K562 (cell line): ENCODE measurements at regions not wholly inside any gene's neighbourhood (a gene's known extent, or its start where the extent isn't known, plus 50 kb on each side); places are given as distances from the start of the nearest gene placed in this dataset.
A peak's percentile ranks its signal among the peaks of the same experiment; 100 is the strongest.

Source experiments
- ARID1B ChIP-seq: fragments of 450-650 bp; IDR thresholded peaks from 2 replicates; pipeline ENCODE4 v1.6.1; 2016; ENCODE audit warnings: antibody characterized with exemption, mild to moderate bottlenecking, inconsistent platforms
- ARNT ChIP-seq, 2 experiments: fragments of 450-650 bp; IDR thresholded peaks; 2 replicates each; pipeline ENCODE4 v1.6.1; 2016; ENCODE audit warnings: mild to moderate bottlenecking in 1 of 2
- ATF7 ChIP-seq: fragments of 450-650 bp; IDR thresholded peaks from 2 replicates; pipeline ENCODE4 v1.7.1; 2014; ENCODE audit warnings: mild to moderate bottlenecking, moderate library complexity
- CXXC5 ChIP-seq: fragments of 250-450 bp; sonication (Bioruptor Pico); IDR thresholded peaks from 2 replicates; pipeline ENCODE4 v1.8.0; 2022; ENCODE audit warnings: inconsistent platforms, mild to moderate bottlenecking, moderate library complexity
- DDX20 ChIP-seq: fragments of 450-650 bp; IDR thresholded peaks from 2 replicates; pipeline ENCODE4 v1.6.1; 2016; ENCODE audit warnings: missing genetic modification characterization, low read depth, mild to moderate bottlenecking, missing compliant biosample characterization, moderate library complexity
- EHMT2 ChIP-seq: fragments of 450-650 bp; IDR thresholded peaks from 2 replicates; pipeline ENCODE4 v1.6.1; 2018; ENCODE audit warnings: antibody characterized with exemption
- ETV1 ChIP-seq: fragments of 450-650 bp; conservative IDR thresholded peaks from 2 replicates; pipeline ENCODE4 v1.6.1; 2016; ENCODE audit warnings: missing genetic modification characterization, control low read depth, low read depth, missing compliant biosample characterization
- FOXK2 ChIP-seq, 2 experiments: fragments of 450-650 bp; IDR thresholded peaks in 1 of 2; conservative IDR thresholded peaks in 1 of 2; 2 replicates each; pipeline ENCODE4 v1.6.1; 2016; ENCODE audit warnings: low read depth in 2 of 2, mild to moderate bottlenecking in 1 of 2
- JUNB ChIP-seq: fragments of 450-650 bp; formaldehyde crosslinking; conservative IDR thresholded peaks from 2 replicates; pipeline ENCODE4 v1.4.0; 2020; ENCODE audit warnings: mild to moderate bottlenecking
- MAFG ChIP-seq: fragments of 450-650 bp; conservative IDR thresholded peaks from 2 replicates; pipeline ENCODE4 v1.6.1; 2016; ENCODE audit warnings: missing genetic modification characterization, missing compliant biosample characterization
- NRF1 ChIP-seq, 2 experiments: fragments of 450-650 bp; IDR thresholded peaks in 1 of 2; conservative IDR thresholded peaks in 1 of 2; 2 replicates each; pipeline ENCODE4 v1.6.1; 2014; ENCODE audit warnings: mild to moderate bottlenecking in 2 of 2
- PBX2 ChIP-seq, 2 experiments: IDR thresholded peaks in 1 of 2; conservative IDR thresholded peaks in 1 of 2; 2 replicates each; pipeline ENCODE4 v1.6.1; 2016; ENCODE audit warnings: low read depth in 2 of 2, mild to moderate bottlenecking in 1 of 2, missing compliant biosample characterization in 1 of 2, missing genetic modification characterization in 1 of 2, moderate library complexity in 1 of 2
- PHF20 ChIP-seq: fragments of 450-650 bp; IDR thresholded peaks from 2 replicates; pipeline ENCODE4 v1.6.1; 2018; ENCODE audit not compliant: partially characterized antibody
- PKNOX1 ChIP-seq: fragments of 450-650 bp; IDR thresholded peaks from 2 replicates; pipeline ENCODE4 v1.6.1; 2016
- RNF2 ChIP-seq: sonication (generic); IDR thresholded peaks from 2 replicates; pipeline ENCODE4 v1.6.1; 2016
- SMARCE1 ChIP-seq: fragments of 450-650 bp; IDR thresholded peaks from 2 replicates; pipeline ENCODE4 v1.7.1; 2016; ENCODE audit warnings: mild to moderate bottlenecking
- SP1 ChIP-seq: sonication (generic); formaldehyde crosslinking; IDR thresholded peaks from 2 replicates; pipeline ENCODE4 v1.8.1; 2022; ENCODE audit warnings: mild to moderate bottlenecking, missing genetic modification reagents
- TAL1 ChIP-seq: fragments of 450-650 bp; IDR thresholded peaks from 2 replicates; pipeline ENCODE4 v1.6.1; 2016; ENCODE audit warnings: mild to moderate bottlenecking
- ZKSCAN1 ChIP-seq: fragments of 150-350 bp; IDR thresholded peaks from 2 replicates; pipeline ENCODE4 v1.6.1; 2016; ENCODE audit warnings: low read depth, low read length
- ZNF347 ChIP-seq: fragments of 450-650 bp; formaldehyde crosslinking; IDR thresholded peaks from 2 replicates; pipeline ENCODE4 v1.4.0; 2020; ENCODE audit warnings: low read depth, mild to moderate bottlenecking, moderate library complexity
- ZNF449 ChIP-seq: fragments of 250-450 bp; sonication (Bioruptor Pico); IDR thresholded peaks from 2 replicates; pipeline ENCODE4 v1.8.0; 2022; ENCODE audit warnings: moderate library complexity, mild to moderate bottlenecking, inconsistent platforms
- ZNF766 ChIP-seq: fragments of 200-800 bp; sonication (Bioruptor generic); conservative IDR thresholded peaks from 2 replicates; pipeline ENCODE4 v1.6.1; 2016; ENCODE audit warnings: missing genetic modification characterization, missing compliant biosample characterization

GRCh38 chr1:157274698-157275534, 136.7 kb upstream of the ETV3 start (continued):
- TF ChIP-seq FOXK2 (conservative IDR thresholded peaks at IDR 0.05 in 1 of 2, IDR thresholded peaks at IDR 0.05 in 1 of 2; ENCODE audit: low read depth in 2 of 2) = 0 out of 4 replicates have a peak, but pooled peaks of 1 of the 2 experiments have one; percentile 11
- TF ChIP-seq CXXC5 (CRISPR knock-in tag) = peak; percentile 38
- peak; percentile 39; the same call in 1 of the 2 replicates for TF ChIP-seq RNF2
- TF ChIP-seq ARID1B = peak; percentile 85
- no peak for TF ChIP-seq ARNT (IDR thresholded peaks at IDR 0.05)
- TF ChIP-seq ZKSCAN1 = peak; percentile 71; the same call in 1 of the 2 replicates
- TF ChIP-seq ZNF766 (CRISPR knock-in tag) = no peak
- no peak for TF ChIP-seq PHF20
- TF ChIP-seq EHMT2 = peak; percentile 79
- no peak for TF ChIP-seq ZNF449
- TF ChIP-seq NRF1 (conservative IDR thresholded peaks at IDR 0.05 in 1 of 2, IDR thresholded peaks at IDR 0.05 in 1 of 2) = no peak
- TF ChIP-seq DDX20 (tag) = 0 out of 2 replicates have a peak, but pooled peaks have one; percentile 14
- no peak for TF ChIP-seq SP1 (CRISPR knock-in tag)
- TF ChIP-seq JUNB (CRISPR knock-in tag) = 0 out of 2 replicates have a peak, but pooled peaks have one; percentile 28
- TF ChIP-seq ZNF347 (CRISPR knock-in tag) = no peak
- no peak for TF ChIP-seq PBX2 (CRISPR knock-in tag; IDR thresholded peaks at IDR 0.05; ENCODE audit: low read depth)
- peak; percentile 75 for TF ChIP-seq PBX2 (tag; conservative IDR thresholded peaks at IDR 0.05; ENCODE audit: low read depth)
- peak; percentile 84 for TF ChIP-seq ATF7
- 0 out of 2 replicates have a peak, but pooled peaks have one; percentile 17 for TF ChIP-seq ETV1 (tag)
- peak; percentile 80; the same call in 1 of the 2 replicates for TF ChIP-seq SMARCE1
- peak; percentile 78 for TF ChIP-seq PKNOX1
- peak; percentile 83 for TF ChIP-seq MAFG (tag)
- TF ChIP-seq TAL1 = peak; percentile 53
